ENCODE measurements at regions not wholly inside any gene's neighbourhood (a gene's known extent, or its start where the extent isn't known, plus 50 kb on each side); places are given as distances from the start of the nearest gene placed in this dataset.

DNA sequence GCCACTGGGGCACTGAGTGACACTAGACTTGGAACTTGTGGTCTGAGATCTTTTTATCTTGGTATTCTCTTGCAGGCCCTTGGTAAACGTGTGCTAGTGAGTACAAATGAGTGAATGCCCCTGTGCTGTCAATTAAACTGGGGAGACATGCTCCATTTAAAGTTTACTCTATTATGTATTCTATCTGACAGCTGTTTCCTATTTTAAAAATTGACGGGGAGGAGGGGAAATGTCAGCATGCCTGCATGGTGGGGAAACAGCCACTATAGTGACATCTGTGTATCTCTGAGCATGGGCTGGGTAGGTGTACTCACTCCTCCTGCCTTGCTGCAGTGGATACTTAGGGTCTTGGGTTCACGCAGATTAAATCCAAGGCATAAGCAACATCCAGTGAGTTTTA is 59.0 kb upstream of the IKBKE start:
- no peak for DNase-seq

DNA sequence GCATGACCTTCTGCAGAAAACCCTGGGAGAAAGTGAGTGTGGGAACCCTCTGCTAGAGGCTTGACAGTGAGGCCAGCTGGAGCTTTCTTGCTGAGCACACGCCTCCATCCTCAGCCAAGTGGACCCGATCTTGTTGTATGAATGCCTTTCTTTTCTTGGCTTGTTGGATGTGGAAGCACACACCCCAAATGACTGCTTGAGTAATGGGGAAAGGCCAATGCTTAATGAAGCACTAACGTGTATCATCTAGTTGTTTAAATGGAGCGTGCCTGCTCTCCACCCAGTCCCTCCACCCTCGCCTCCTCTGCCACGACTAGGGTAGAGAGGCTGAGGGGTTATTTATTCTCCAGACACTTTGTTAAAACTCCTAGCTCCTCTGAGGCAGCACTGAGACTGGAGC is 54.3 kb upstream of the IKBKE start:
- no peak for DNase-seq

DNA sequence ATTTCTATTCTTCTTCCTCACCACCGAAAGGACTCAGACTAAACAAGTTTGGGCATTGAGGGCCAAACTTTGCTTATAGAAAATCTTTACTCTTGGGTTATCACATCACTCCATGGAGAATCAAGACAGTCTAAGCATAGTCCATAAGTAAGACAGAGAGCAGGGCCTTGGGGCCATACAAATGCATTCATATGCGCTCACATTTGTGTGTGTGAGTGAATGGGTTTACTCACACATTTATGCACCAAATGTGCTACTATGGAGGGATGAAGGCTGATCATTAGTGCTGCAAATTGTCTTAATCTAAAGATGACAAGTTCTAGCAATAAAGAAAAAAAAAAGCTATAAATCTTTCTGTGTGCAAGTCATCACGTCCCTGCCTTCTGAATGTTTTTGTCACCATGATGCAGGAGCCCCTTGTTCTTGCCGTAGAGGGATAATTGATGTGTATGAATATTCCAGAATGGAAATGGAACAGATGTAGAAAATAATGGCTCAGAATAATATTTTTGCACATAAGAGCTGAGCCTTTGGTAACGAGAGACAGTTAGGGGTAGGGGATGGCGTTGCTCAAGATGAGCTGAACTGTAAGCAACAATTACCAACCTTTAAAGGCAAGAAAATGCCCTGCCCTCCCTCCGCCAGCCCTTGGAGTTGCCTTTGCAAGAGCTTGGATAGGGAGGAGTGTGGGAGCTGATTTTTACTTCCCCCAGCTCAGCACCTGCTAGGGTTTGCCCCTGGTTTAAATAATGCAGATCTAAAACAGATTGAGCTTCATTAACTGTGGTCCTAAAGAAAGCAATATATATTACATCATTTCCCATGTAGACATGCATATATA is 52.3 kb upstream of the IKBKE start:
- DNase-seq = no peak

DNA sequence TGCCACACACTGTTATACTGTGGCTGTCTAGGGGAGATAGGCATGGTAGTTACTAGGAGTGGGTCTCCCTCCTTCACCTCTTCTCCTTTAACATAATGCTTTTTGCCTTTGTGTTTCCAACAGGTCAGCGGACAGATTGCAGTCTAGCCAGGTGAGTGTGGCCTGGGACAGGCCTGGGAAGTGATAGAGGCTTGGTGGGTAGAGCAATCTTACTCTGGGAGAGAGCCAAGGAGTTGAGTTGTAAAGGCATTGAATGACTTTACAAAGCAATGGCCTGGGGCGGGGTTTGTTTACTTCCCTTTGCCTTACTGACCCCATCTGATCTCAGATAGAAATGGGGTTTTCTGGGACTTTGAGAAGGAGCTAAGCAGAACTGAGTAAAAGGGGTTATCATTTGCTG is 51.0 kb upstream of the IKBKE start:
- no peak for DNase-seq

DNA sequence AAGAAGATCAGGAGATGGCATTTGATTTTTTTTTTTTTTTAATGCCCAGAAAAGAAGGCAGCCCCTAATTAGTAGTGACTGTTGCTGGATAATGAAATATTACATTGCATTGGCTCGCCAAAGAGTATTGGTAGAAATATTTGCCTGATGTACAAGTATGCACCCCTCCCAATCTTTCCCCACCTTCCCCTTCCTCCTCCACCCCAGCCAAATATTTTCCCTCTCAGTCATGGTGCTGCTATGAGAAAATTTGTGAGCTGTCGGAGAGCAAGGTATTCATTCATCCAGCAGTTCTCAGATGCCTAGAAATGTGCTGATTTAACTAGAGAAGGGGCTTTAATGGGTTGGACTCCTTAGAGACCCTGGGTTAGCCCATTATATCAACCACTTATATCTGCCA is 50.5 kb upstream of the IKBKE start:
- DNase-seq = no peak

DNA sequence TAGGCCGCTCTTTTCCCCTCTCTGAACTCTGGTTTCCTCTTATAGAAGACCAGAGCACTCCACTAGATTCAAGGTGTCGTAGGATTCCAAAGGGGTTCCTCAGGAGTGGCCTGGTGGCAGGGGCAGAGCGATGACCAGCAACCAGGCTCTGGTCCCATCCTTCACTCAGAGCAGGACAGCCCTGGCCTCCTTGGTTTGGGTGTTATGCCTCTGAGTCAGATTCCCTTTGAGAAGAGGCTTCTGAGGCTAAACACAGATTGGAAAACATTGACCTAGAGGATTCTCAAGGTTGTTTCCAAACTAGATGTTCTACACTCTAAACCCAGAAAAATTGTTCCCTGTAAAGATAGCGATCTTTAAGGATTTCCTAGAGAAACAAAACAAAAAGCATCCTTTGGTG is 49.8 kb upstream of the IKBKE start:
- no peak for DNase-seq

Data from hippocampal formation (tissue), 2 donors.